HPDE6-E6E7 (cell line): ENCODE measurements at regions not wholly inside any gene's neighbourhood (a gene's known extent, or its start where the extent isn't known, plus 50 kb on each side); places are given as distances from the start of the nearest gene placed in this dataset.
"Not testable (repeated sequence)": the region's sequence is repeated elsewhere in the genome, so short reads cannot be mapped to it uniquely, and the experiment has no call there.

Experiments used
- DNase-seq: peaks from one replicate; pipeline ENCODE4 v3.0.0; 2011; ENCODE audit warnings: missing footprints; ENCODE audit errors: extremely low spot score

DNA sequence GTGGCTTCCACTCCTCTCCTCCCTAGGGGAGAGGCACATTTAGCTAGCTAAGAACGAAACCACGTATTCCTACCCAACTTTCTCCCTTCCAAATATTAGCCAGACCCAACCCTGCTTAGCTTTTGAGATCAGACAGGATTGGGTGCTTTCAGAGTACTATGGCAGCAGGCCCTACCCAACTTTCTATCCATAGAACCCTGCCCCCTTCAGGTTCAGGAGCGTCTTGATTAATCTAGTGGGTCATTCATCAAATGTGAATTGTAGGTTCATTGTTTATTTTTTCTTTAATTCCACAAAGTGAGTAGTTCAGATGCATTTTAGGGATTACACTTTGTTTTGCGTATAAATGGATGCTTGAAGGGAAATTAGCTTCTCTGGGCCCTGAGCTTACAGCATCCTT, 188.3 kb downstream of the MIB1 start:
- DNase-seq = no peak

GRCh38 chr18:21930177-21930576, 189.6 kb downstream of the MIB1 start:
- DNase-seq = no peak

DNA sequence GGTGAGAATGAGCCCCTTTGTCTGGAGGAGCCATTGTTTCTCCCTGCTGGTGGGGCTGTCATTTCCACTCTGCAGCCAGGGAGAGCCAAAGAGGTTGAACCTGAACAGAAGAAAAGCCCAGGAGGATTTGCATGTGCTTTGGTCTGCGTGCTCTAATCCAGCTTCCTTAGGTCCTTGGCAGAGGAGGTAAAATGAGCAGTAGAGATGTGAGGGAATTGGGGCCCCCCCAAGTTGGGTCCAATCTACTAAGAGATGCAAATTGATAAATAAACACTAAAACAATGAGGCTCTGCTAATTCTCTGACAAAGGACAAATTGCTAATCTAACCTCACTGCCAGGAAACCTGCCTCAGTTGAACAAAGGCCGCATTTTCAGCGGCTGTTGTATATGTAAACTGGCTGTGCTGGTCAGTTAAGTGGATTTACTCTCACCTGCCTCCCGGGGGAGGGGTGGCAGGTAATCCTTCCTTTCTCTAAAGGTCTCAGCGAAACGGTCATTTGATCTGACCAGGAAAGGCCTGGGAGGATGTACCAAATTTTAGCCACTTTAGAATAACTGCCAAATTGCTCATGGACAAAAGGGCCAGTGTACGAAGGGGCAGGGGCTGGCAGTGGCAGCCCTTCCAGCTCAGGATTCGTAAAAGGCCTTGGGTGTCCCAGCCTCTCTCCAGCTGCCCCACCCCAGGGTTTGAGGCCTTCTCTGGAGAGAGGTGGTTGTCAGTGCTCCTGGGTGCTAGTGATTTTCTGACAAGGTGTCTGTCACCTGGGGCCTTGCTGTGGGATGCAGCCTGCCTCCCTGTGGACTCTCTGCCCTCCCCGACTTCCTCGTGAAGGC, 193.6 kb downstream of the MIB1 start:
- no peak for DNase-seq

DNA sequence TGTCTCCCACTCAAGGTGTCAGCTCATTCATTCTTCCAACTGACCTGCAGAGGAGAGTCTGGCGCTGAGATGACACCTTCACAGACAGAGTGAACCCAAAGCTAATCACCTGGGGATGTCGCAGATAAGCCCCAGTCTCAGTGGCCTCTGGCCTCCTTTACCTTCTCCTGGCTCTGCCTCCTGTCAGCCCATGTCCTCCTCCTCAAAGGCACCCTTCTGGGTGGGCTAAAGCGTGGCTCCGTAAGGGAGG, 194.1 kb downstream of the MIB1 start:
- no peak for DNase-seq

DNA sequence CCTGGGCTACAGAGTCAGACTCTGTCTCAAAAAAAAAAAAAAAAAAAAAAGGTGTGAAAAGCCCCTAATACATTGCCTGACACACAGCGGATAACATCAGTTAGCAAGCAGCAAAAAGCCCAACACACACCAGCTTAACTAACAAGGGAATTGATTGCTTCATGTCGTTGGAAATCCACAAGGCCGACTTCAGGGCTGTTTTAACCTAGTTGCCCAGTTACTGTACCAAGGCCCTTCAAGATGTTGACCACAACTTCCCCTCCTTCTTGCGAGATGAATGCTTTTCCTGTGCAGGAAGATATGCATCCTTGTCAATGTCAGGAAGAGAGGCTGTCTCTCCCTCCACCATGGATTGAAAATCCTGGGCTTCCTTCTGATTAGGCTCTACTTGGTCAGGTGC, 202.9 kb downstream of the MIB1 start:
- no peak for DNase-seq

DNA sequence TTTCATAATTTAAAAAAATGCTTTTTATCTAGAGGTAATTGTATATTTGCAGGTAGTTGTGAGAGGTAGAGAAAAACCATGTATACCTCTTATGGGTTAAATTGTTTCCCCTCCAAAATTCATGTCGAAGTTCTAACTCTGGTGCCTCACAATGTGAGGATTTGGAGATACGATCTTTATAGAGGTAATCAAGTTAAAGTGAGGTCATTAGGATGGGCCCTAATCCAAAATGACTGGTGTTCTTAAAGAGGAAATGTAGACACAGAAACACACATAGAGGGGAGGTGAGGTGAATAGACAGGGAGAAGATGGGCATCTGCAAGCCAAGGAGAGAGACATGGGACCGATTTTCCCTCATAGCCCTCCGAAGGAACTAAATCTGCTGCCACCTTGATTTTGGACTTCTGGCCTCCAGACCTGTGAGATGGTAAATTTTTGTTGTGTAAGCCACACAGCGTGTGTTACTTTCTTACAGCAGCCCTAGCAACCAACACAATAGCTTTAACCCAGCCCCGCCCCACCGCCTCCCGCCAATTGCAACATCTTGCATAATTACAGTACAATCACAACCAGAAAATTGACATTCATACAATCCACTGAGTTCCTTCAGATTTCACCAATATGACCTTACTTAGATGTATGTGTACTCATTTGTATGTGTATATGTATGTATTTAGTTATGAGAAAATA, 208.9 kb downstream of the MIB1 start:
- no peak for DNase-seq

DNA sequence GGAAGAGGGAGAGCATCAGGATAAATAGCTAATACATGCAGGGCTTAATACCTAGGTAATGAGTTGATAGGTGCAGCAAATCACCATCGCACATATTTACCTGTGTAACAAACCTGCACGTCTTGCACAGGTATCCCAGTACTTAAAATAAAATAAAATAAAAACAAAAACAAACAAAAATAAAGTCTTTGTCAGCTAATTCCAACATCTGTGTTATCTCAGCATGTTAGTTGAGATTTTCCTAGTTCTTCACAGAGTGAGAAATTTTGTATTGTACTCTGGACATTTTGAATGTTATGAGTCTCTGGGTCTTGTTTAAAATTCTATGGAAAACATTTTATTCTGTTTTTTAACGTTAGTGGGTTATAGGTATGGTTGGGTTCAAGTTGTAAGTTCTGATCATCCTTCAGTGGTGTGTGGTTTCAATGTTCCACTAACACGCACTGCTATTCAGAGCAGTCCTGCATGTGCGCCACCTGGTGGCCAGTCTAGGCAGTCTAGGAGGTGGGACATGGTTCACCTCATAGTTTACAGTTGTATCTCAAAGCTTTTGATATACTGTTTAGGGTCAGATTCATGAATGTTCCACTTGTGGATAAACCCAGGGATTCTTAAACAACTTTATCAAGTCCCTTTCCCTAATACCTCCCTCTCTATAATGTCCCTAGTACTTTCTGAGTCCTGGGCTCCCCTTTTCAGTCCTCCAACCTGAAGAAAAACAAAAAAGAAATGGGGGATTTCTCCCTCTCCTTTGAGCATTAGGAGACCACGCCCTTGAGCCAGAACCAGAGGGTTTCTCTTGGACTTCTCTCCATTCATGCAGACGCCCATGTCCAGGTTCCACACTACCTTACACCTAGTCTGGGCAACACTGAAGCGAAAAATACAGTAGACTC, 213.4 kb upstream of the GATA6 start:
- DNase-seq = peak; percentile 62

DNA sequence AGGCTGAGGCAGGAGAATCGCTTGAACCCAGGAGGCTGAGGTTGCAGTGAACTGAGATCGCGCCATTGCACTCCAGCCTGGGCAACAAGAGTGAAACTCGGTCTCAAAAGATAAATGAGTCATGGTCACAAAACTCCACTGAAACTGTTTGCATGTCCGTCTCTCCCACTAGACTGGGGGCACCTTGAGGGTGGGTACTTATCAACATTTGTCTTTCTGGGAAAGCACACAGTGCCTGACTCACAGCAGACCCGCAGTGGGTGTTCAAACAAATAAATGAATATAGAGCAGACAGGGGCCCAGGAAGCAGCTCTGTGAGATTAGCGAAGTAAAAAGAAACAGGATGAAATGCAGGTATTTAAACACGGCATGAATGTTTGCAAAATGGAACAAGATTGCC, 211.1 kb upstream of the GATA6 start:
- no peak for DNase-seq

DNA sequence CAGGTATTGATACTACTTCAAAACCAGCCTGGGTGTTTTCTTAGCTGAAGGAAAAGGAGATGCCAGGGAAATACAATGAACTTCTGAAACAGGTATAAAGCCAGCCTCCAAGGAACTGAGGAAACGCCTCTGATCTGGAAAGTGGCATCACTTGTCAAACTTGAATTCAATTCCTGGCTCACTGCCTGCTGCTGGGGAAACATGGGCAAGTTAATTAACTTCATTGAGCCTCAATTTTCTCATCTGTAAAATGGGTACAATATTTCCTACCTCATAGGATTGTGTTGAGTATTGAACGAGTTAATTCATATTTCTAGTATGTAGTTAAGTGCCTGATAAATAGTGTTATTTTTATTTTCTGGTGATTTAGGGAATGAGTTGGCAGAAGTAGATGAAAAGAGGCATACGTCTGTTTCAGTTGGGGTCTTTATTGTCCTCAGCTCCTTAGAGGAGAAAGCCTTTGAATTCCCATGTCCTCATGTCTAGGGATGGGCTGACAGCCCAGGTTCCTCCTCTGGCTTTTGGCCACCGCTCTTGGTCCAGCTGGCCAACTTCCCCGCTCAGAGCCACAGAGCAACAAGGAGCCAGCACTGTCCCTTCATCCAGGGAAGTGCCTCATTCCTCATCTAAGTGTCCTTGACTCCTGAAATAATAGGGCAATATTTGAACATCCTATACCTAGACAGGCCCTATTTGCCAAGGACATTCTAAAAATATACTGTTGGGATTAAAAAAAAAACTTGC, 210.5 kb upstream of the GATA6 start:
- no peak for DNase-seq

DNA sequence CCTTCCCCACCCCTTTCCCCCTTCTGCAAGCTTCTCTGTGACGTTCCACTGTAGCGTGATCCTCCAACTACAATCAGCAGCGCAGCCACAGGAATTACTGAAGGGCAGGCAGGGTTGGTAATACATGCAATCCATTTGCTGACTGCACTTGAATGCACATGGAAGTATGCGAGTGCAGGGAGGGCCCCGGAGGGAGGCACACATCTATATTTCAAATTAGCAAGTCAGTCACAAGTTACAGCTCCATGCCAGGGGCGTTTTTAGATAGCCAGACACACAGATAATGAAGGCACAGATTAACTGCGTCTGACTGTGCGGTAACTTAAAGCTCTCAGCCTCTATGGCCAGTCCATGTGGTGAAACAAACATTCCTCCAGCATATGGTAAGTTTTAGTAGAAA, 209.2 kb upstream of the GATA6 start:
- no peak for DNase-seq

DNA sequence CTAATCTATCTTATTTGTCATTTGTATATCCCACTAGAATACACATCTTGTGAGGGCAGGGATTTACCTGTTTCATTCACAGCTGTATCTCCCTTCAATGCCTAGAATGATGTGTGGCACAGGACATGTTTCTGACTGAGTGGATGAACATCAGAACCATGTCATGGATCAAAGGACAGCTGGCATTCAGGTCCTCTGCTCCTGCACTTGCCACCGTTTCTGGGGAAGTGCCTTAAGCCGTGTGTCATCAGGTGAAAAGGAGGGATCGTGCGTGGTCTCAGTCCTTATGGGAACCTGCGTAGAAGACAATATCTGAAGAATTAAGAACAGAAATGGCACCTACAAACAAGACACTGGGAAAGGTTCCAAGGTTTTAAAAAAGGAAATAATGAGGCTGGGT, 206.1 kb upstream of the GATA6 start:
- no peak for DNase-seq

DNA sequence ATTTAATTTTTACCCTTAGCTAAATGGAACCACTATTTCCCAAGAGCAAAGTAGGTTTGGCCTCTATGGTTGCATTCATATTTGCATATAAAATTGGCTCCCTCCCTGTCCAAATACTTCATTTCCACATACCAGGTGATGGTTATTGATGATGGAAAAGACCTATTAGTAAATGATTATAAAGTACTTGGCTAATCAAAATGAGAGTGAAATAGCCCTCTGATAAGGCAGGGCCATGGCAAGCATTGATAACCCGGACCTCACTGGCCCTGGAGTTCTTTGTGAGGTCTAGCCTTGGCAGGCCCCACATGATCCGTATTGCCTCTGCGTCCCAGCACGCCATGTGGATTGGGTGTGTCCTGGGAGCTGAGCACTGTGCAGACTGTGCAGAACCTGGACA, 201.1 kb upstream of the GATA6 start:
- no peak for DNase-seq

- no peak for DNase-seq
Measured at GRCh38 chr18:21972281-21972680, 197.1 kb upstream of the GATA6 start.

DNA sequence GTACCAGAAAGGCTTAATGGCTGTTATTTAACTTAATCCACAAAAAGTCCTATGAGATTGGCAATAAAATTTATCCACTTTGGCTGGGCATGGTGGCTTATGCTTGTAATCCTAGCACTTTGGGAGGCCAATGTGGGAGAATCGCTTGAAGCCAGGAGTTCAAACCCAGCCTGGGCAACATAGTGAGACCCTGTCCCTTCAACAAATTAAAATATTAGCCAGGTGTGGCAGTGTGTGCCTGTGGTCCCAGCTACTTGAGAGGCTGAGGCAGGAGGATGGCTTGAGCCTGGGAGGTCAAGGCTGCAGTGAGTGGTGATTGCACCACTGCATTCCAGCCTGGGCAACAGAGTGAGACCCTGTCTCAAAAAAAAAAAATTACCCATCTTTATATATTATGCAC, 193.4 kb upstream of the GATA6 start:
- DNase-seq = not testable (repeated sequence)

- no peak for DNase-seq
Measured at GRCh38 chr18:21978546-21979170, 190.7 kb upstream of the GATA6 start.

DNA sequence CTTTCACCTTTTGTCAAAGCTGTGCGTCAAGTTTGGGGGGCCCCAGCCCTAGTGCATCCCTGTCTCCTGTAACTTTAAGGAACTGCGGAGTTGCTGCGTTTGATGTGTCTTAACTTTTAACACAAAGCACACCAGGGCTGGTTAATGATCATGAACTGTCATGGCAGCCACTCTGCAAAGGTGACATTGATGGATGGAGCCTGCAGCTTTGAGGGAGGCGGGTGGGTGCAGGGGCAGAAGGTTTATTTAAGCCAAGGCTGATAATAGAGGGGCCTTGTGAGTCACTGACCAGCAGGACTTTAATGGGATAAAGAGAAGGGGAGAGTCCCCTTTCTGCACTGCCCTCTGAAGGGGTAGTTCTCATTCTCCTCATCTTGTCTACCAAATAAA, 190.2 kb upstream of the GATA6 start:
- DNase-seq = no peak

DNA sequence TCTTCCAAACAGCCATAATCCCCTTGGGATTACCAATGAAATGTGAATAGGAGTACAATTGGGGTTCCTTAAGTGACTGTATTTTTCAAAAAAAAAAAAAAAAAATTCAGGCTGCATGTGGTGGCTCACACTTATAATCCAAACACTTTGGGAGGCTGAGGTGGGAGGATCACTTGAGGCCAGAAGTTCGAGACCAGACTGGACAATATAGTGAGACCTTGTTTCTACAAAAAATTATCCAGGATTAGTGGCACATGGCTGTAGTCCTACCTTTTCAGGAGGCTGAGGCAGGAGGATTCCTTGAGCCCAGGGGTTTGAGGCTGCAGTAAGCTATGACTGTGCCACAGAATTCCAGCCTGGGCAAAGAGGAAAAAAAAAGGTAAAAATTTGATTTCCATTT, 189.6 kb upstream of the GATA6 start:
- DNase-seq = no peak

- no peak for DNase-seq
Measured at GRCh38 chr18:21980744-21981143, 188.6 kb upstream of the GATA6 start.

DNA sequence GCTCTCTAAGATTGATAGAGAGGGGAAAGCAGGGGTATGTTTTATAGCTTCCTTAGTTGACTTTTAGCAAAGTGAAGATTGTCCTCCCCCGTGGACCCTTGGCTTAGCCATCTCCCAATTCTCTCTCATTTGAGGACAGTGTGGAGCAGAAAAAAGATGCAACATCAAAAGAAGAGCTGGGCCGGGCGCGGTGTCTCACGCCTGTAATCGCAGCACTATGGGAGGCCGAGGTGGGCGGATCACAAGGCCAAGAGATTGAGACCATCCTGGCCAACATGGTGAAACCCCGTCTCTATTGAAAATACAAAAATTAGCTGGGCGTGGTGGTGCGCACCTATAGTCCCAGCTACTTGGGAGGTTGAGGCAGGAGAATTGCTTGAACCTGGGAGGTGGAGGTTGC, 187.9 kb upstream of the GATA6 start:
- DNase-seq = not testable (repeated sequence)

- no peak for DNase-seq
Measured at GRCh38 chr18:21991081-21991534, 178.3 kb upstream of the GATA6 start.

DNA sequence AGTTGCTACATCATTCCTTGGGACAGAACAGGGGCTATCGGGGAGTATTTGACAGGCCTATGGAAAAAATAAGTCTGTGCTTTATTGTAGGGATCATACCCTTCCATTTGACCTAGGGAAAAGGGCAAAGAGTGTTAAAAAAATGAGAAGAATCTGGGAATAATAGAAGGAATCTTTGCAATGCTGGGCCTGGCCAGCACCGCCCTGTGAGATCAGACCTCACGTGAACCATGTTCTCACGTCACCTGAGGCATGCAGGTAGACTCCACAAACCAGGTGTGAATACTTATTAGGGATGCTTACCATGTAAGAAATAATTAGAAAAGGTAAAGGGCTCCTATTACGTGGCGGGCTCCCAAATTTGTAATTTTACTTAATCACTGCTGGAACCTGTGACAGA, 177.5 kb upstream of the GATA6 start:
- DNase-seq = no peak
